ENCODE measurements at regions not wholly inside any gene's neighbourhood (a gene's known extent, or its start where the extent isn't known, plus 50 kb on each side); places are given as distances from the start of the nearest gene placed in this dataset.

- DNase-seq (ENCODE audit: low spot score in 2 of 2) = no peak
- H3K4me3 ChIP-seq (ENCODE audit: low read depth, poor library complexity, severe bottlenecking) = no peak overlapping the region
- TF ChIP-seq, protein P1, sequence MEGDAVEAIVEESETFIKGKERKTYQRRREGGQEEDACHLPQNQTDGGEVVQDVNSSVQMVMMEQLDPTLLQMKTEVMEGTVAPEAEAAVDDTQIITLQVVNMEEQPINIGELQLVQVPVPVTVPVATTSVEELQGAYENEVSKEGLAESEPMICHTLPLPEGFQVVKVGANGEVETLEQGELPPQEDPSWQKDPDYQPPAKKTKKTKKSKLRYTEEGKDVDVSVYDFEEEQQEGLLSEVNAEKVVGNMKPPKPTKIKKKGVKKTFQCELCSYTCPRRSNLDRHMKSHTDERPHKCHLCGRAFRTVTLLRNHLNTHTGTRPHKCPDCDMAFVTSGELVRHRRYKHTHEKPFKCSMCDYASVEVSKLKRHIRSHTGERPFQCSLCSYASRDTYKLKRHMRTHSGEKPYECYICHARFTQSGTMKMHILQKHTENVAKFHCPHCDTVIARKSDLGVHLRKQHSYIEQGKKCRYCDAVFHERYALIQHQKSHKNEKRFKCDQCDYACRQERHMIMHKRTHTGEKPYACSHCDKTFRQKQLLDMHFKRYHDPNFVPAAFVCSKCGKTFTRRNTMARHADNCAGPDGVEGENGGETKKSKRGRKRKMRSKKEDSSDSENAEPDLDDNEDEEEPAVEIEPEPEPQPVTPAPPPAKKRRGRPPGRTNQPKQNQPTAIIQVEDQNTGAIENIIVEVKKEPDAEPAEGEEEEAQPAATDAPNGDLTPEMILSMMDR (IDR thresholded peaks at IDR 0.05) = no peak
- TF ChIP-seq POLR2A (IDR thresholded peaks at IDR 0.05) = no peak
- intact Hi-C loops (cut with DNase I; ENCODE audit: low total_unique reads) = no loop called here
These were observed 549.2 kb downstream of the GALC start for GRCh38 chr14:87443787-87444186.

DNA sequence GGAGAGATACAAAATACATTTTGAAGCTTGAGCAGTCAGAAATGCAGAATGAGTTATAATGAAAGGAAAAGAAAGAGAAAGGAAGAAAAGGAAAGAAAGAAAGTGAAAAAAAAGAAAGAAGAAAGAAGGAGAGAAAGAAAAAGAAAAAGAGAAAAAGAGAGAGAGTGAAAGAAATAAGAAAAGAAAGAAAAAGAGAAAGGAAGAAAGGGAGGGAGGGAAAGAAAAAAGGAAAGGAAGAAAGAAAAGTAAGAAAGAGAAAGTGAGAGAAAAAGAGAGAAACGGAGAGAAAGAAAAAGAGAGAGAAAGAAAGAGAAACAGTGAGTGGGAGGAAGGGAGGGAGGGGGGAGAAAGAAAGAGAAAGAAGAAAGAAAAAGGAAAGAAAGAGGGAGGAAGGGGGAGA lies 549.9 kb downstream of the GALC start:
- intact Hi-C loops (cut with DNase I; ENCODE audit: low total_unique reads) = no loop called here
- 85 to 96% methylated on average over 1 of the region's 1 CpG for WGBS, 2 donors
- DNase-seq (ENCODE audit: low spot score in 2 of 2) = no peak
- no peak for TF ChIP-seq POLR2A (IDR thresholded peaks at IDR 0.05)
- no peak overlapping the region for H3K4me3 ChIP-seq (ENCODE audit: low read depth, poor library complexity, severe bottlenecking)

DNA sequence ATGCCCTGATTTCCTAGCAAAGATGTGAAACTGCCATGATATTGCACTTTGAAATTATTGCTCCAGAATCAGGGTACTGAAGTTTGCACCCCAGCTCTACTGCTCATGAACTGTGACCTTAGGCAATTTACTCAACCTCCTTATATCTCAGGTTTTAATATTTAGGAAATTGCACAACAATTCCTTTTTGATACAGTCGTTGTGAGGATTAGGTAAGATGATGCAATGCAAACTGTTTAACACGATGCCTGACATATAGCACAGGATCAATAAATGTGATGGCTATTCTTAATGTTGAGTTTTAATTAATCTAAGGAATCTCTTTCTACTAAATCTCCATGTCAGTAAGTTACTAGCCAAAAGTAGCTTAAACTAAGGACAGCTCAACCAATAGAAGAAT lies 555.8 kb downstream of the GALC start:
- no peak for DNase-seq (ENCODE audit: low spot score in 2 of 2)
- TF ChIP-seq, protein P1 (IDR thresholded peaks at IDR 0.05) = no peak
- TF ChIP-seq POLR2A (IDR thresholded peaks at IDR 0.05) = no peak
- 68 to 72% methylated on average over 2 of the region's 2 CpGs for WGBS, 2 donors
- intact Hi-C loops (cut with DNase I; ENCODE audit: low total_unique reads) = no loop called here
- H3K4me3 ChIP-seq (ENCODE audit: low read depth, poor library complexity, severe bottlenecking) = no peak overlapping the region

- H3K4me3 ChIP-seq (ENCODE audit: low read depth, poor library complexity, severe bottlenecking) = no peak overlapping the region
- 59 to 77% methylated on average over 1 of the region's 1 CpG for WGBS, 2 donors
These were observed 558.3 kb downstream of the GALC start for GRCh38 chr14:87434680-87435079.

DNA sequence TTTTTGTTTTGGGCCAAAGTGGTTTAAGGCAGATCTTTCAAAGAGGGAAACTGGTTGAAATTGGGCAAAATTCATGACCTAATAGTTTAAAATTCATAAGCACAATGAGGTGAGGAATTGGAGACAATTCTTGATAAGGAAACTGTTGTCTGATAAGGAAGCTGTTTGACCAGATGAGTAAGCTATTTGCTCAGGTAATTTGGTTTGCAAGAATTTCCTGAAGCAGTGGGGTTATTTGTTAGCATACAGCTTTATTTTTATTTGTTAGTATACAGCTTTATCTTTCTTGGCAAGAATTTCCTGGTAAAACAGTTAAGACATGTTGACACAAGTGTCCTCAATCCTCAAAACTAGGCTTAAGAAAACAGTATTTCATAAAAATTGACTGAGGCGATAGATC lies 559.0 kb downstream of the GALC start:
- TF ChIP-seq, protein P1 (IDR thresholded peaks at IDR 0.05) = no peak
- TF ChIP-seq POLR2A (IDR thresholded peaks at IDR 0.05) = no peak
- no peak for DNase-seq (ENCODE audit: low spot score in 2 of 2)
- WGBS, 2 donors = 85 to 91% methylated on average over 1 of the region's 1 CpG
- H3K4me3 ChIP-seq (ENCODE audit: low read depth, poor library complexity, severe bottlenecking) = no peak overlapping the region
- intact Hi-C loops (cut with DNase I; ENCODE audit: low total_unique reads) = no loop called here

More at GRCh38 chr14:87434680-87435079, 558.3 kb downstream of the GALC start:
- DNase-seq (ENCODE audit: low spot score in 2 of 2) = no peak
- intact Hi-C loops (cut with DNase I; ENCODE audit: low total_unique reads) = no loop called here
- TF ChIP-seq, protein P1 (IDR thresholded peaks at IDR 0.05) = no peak
- TF ChIP-seq POLR2A (IDR thresholded peaks at IDR 0.05) = no peak

DNA sequence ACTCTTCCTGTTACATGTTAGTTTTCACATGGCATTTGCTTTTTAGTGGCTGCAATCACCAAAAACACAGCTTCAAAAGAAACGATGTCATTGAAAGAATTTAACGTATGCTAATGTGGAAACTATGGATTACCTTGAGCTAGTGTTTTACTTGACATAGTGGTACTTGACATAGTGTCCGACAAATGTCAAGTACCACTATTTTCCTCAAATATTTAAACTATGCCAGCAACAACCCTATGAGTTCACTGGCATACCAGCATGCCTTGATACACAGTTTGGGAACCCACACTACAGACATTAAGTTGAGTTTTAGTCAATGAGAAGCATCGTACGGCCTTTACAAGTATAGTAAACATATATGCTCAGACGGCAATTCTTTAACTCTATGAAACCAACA lies 560.3 kb downstream of the GALC start:
- intact Hi-C loops (cut with DNase I; ENCODE audit: low total_unique reads) = no loop called here
- no peak for DNase-seq (ENCODE audit: low spot score in 2 of 2)
- no peak for TF ChIP-seq POLR2A (IDR thresholded peaks at IDR 0.05)
- TF ChIP-seq, protein P1 (IDR thresholded peaks at IDR 0.05) = no peak
- H3K4me3 ChIP-seq (ENCODE audit: low read depth, poor library complexity, severe bottlenecking) = no peak overlapping the region
- WGBS, 2 donors = 91 to 94% methylated on average over 6 of the region's 6 CpGs
